Endothelial cell of umbilical vein (primary cell): ENCODE measurements at regions not wholly inside any gene's neighbourhood (a gene's known extent, or its start where the extent isn't known, plus 50 kb on each side); places are given as distances from the start of the nearest gene placed in this dataset.

ENCODE experiments used
- CTCF ChIP-seq, 2 donors: IDR thresholded peaks; 1 replicate in 1 of 2; 2 replicates in 1 of 2; pipeline ENCODE4 v1.5.1; 2011; ENCODE audit warnings: low read length in 2 of 2, mild to moderate bottlenecking in 2 of 2, moderate library complexity in 2 of 2, control low read depth in 1 of 2, inconsistent platforms in 1 of 2, low read depth in 1 of 2; ENCODE audit not compliant: insufficient read depth in 1 of 2; ENCODE audit errors: extremely low read depth in 1 of 2
- EZH2 ChIP-seq: IDR thresholded peaks from 2 replicates; pipeline ENCODE4 v1.6.1; 2012; ENCODE audit warnings: borderline replicate concordance, low read depth, mild to moderate bottlenecking, moderate library complexity, low read length, inconsistent platforms; ENCODE audit not compliant: severe bottlenecking
- FOS ChIP-seq: IDR thresholded peaks from 2 replicates; pipeline ENCODE4 v1.6.1; 2011; ENCODE audit warnings: mild to moderate bottlenecking, low read length, moderate library complexity, borderline replicate concordance; ENCODE audit not compliant: insufficient read depth
- GATA2 ChIP-seq: IDR thresholded peaks from 2 replicates; pipeline ENCODE4 v1.7.0; 2011; ENCODE audit warnings: low read depth, mild to moderate bottlenecking, moderate library complexity, mixed read lengths, low read length; ENCODE audit not compliant: insufficient read length, insufficient read depth
- JUN ChIP-seq: IDR thresholded peaks from 2 replicates; pipeline ENCODE4 v1.6.1; 2011; ENCODE audit warnings: borderline replicate concordance, low read depth; ENCODE audit not compliant: insufficient read length, insufficient read depth
- MAX ChIP-seq: IDR thresholded peaks from 2 replicates; pipeline ENCODE4 v1.6.1; 2011; ENCODE audit not compliant: insufficient read depth, insufficient read length
- MYC ChIP-seq: IDR thresholded peaks from one replicate; pipeline ENCODE4 v1.6.1; 2011; ENCODE audit warnings: mild to moderate bottlenecking, low read depth, low read length
- POLR2A ChIP-seq: IDR thresholded peaks from 2 replicates; pipeline ENCODE4 v1.6.1; 2012; ENCODE audit warnings: low read depth, mild to moderate bottlenecking, control low read depth, low read length
- POLR2AphosphoS5 ChIP-seq: IDR thresholded peaks from 2 replicates; pipeline ENCODE4 v1.6.1; 2012; ENCODE audit warnings: low read depth, mild to moderate bottlenecking, control low read depth, low read length, moderate library complexity; ENCODE audit not compliant: insufficient read depth

GRCh38 chr19:5264453-5264852 is 76.2 kb downstream of the PTPRS start:
- no peak for TF ChIP-seq CTCF (IDR thresholded peaks at IDR 0.05; ENCODE audit: extremely low read depth in 1 of 2, insufficient read depth in 1 of 2, low read depth in 1 of 2, low read length in 2 of 2)
- no peak for TF ChIP-seq POLR2A
- no peak for TF ChIP-seq EZH2
- TF ChIP-seq POLR2AphosphoS5 = no peak
- no peak for TF ChIP-seq MAX
- TF ChIP-seq MYC = no peak
- no peak for TF ChIP-seq JUN
- no peak for TF ChIP-seq GATA2
- no peak for TF ChIP-seq FOS
